ENCODE measurements at regions not wholly inside any gene's neighbourhood (a gene's known extent, or its start where the extent isn't known, plus 50 kb on each side); places are given as distances from the start of the nearest gene placed in this dataset.

DNA sequence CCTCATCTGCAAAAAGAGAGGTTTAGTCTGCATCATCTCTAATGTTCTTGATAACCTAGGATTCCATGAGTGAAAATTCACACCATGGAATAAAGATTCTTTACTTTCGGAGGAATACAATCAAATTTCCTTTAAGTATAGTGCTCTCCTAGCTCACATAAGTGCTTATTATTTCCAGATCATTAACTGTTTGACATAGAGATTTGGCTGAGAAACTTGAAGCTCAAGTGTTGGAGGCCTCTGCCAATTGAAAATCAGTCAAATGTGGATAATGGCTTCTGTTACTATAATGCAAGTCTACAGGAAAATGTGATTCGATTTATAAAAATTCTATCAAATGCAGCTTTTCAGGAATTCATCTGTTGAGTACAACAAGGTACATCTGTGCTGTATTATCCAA is 144.6 kb downstream of the KIF18A start:
- Histone ChIP-seq H3K4me1 (ENCODE audit: control insufficient read depth, insufficient read depth, low read length) (no peaks in the 10 kb centered on the region), H3K9me3 (ENCODE audit: control insufficient read depth, insufficient read depth, low read depth, low read length) (no peaks in the 10 kb centered on the region), H3K36me3 (ENCODE audit: control insufficient read depth, insufficient read depth, low read length) (no peaks in the 10 kb centered on the region), H3K27me3 (ENCODE audit: control insufficient read depth, insufficient read depth, low read length) (no peaks in the 10 kb centered on the region), H3K27ac (ENCODE audit: low read length) (no peak overlapping the region), H3K4me3 (ENCODE audit: low read depth in 2 of 2, low read length in 2 of 2) (no peak overlapping the region)
- in situ Hi-C loops (cut with HindIII; ENCODE audit: low pct_unique_long_range_greater_than_20kb, low sequenced_read_pairs) (no loop called here), intact Hi-C loops (cut with micrococcal nuclease; ENCODE audit: unreplicated experiment) (no loop called here)
- ATAC-seq (no peak), DNase-seq (ENCODE audit: low read depth, low spot score) (no peak)
- CTCF ChIA-PET, result no interaction called here
- TF ChIP-seq POLR2AphosphoS5 (IDR thresholded peaks at IDR 0.05; ENCODE audit: low read depth, low read length) (no peak), TCF7L2 (IDR thresholded peaks at IDR 0.05; ENCODE audit: low read depth, low read length) (no peak), SIN3A (IDR thresholded peaks at IDR 0.05; ENCODE audit: borderline replicate concordance, insufficient read depth, low read depth, low read length) (no peak)
- TF ChIP-seq, protein P1, sequence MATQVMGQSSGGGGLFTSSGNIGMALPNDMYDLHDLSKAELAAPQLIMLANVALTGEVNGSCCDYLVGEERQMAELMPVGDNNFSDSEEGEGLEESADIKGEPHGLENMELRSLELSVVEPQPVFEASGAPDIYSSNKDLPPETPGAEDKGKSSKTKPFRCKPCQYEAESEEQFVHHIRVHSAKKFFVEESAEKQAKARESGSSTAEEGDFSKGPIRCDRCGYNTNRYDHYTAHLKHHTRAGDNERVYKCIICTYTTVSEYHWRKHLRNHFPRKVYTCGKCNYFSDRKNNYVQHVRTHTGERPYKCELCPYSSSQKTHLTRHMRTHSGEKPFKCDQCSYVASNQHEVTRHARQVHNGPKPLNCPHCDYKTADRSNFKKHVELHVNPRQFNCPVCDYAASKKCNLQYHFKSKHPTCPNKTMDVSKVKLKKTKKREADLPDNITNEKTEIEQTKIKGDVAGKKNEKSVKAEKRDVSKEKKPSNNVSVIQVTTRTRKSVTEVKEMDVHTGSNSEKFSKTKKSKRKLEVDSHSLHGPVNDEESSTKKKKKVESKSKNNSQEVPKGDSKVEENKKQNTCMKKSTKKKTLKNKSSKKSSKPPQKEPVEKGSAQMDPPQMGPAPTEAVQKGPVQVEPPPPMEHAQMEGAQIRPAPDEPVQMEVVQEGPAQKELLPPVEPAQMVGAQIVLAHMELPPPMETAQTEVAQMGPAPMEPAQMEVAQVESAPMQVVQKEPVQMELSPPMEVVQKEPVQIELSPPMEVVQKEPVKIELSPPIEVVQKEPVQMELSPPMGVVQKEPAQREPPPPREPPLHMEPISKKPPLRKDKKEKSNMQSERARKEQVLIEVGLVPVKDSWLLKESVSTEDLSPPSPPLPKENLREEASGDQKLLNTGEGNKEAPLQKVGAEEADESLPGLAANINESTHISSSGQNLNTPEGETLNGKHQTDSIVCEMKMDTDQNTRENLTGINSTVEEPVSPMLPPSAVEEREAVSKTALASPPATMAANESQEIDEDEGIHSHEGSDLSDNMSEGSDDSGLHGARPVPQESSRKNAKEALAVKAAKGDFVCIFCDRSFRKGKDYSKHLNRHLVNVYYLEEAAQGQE (IDR thresholded peaks at IDR 0.05; ENCODE audit: insufficient read depth in 1 of 2, low read depth in 2 of 2, low read length in 1 of 2), result no peak
- TF ChIP-seq, protein P2, sequence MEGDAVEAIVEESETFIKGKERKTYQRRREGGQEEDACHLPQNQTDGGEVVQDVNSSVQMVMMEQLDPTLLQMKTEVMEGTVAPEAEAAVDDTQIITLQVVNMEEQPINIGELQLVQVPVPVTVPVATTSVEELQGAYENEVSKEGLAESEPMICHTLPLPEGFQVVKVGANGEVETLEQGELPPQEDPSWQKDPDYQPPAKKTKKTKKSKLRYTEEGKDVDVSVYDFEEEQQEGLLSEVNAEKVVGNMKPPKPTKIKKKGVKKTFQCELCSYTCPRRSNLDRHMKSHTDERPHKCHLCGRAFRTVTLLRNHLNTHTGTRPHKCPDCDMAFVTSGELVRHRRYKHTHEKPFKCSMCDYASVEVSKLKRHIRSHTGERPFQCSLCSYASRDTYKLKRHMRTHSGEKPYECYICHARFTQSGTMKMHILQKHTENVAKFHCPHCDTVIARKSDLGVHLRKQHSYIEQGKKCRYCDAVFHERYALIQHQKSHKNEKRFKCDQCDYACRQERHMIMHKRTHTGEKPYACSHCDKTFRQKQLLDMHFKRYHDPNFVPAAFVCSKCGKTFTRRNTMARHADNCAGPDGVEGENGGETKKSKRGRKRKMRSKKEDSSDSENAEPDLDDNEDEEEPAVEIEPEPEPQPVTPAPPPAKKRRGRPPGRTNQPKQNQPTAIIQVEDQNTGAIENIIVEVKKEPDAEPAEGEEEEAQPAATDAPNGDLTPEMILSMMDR (IDR thresholded peaks at IDR 0.05), result no peak
- BruUV-seq (replicated peaks), result no TSS peak
- POLR2A ChIA-PET, result no interaction called here

DNA sequence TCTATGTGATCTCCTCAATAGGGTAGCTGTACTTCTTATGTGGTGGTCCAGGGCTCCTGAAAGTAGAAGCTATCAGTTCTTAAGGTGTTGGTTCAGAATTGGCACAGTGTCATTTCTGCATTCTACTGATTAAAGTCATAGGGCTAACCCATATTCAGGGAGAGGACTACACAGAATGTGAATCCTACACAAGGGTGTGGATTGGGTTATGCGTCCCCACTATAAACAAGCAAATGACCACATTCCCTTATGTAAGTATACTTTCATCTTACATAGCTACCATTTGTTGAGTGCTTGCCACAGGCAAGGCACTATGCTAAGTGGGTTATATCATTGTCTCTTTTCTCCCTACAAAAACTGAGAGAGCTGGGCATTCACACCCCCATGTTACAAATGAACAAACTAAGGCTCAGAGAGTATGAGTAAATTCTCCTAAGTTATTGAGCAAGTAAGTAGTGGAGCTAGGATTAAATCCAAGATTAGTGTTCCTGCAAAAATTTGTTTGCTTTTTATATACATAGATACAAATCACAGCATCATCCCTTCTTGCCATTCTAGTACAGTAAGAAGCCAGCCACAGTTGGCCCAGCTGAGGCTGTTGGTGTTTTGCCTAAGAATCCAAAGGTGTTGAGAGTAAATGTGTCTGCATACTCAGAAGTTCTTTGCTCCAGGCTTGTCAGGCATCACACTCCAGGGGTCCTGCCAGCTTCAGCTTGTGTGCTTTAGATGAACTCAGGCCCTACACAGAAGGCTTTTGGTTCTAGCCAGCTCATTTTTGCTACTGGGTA is 157.8 kb downstream of the KIF18A start:
- no peaks in the 10 kb centered on the region for H3K27me3 ChIP-seq (ENCODE audit: control insufficient read depth, insufficient read depth, low read length)
- no peaks in the 10 kb centered on the region for H3K36me3 ChIP-seq (ENCODE audit: control insufficient read depth, insufficient read depth, low read length)
- POLR2A ChIA-PET, result no interaction called here
- no peak overlapping the region for H3K4me3 ChIP-seq (ENCODE audit: low read depth in 2 of 2, low read length in 2 of 2)
- no peak overlapping the region for H3K27ac ChIP-seq (ENCODE audit: low read length)
- BruUV-seq (replicated peaks), result no TSS peak
- intact Hi-C loops (cut with micrococcal nuclease; ENCODE audit: unreplicated experiment), result no loop called here
- DNase-seq (ENCODE audit: low read depth, low spot score) (no peak), ATAC-seq (no peak)
- H3K9me3 ChIP-seq (ENCODE audit: control insufficient read depth, insufficient read depth, low read depth, low read length), result no peaks in the 10 kb centered on the region
- TF ChIP-seq, protein P1 (IDR thresholded peaks at IDR 0.05; ENCODE audit: insufficient read depth in 1 of 2, low read depth in 2 of 2, low read length in 1 of 2), result no peak
- no peak for TF ChIP-seq POLR2AphosphoS5 (IDR thresholded peaks at IDR 0.05; ENCODE audit: low read depth, low read length)
- CTCF ChIA-PET, result no interaction called here
- in situ Hi-C loops (cut with HindIII; ENCODE audit: low pct_unique_long_range_greater_than_20kb, low sequenced_read_pairs), result no loop called here
- H3K4me1 ChIP-seq (ENCODE audit: control insufficient read depth, insufficient read depth, low read length), result no peaks in the 10 kb centered on the region
